ENCODE measurements at regions not wholly inside any gene's neighbourhood (a gene's known extent, or its start where the extent isn't known, plus 50 kb on each side); places are given as distances from the start of the nearest gene placed in this dataset.
"Not testable (repeated sequence)": the region's sequence is repeated elsewhere in the genome, so short reads cannot be mapped to it uniquely, and the experiment has no call there.

DNA sequence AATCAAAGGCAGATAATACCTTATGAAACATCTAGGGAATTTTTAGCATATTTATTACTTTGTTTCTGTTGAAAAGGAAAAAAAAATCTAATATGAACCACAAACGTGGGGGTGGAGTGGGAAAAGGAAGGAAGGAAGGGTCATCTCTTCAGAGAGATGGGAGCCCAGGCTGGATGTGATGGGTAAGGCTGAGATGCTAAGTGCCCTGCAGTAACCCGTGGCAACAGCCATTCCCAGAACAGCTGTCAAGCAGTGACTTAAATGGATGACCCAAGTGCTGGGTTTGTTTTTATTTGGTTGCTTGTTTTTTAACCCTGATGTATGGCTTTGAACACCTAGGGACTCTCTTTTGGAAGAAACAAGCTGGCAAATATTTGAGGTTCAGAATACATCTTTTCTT lies 50.7 kb upstream of the KLF7 start:
- no peak for DNase-seq (ENCODE audit: low read depth in 2 of 2)

DNA sequence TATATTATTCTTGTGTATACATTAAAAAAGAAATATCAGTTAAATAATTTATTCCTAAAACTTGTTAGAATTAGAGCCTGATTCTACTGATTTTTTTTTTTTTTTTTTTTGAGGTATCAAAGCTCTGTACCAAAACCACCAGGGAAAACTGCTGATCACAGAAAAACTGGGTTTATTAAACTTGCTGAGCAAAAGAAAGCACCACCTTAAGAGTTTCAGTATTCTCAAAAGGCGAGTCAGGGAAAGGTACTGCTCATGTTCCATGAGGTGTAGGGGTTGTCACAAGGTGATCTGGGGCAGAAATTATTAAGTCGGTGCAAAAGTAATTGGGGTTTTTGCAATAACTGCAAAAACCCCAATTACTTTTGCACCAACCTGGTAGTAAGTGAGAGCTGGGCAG lies 51.7 kb upstream of the KLF7 start:
- no peak for DNase-seq (ENCODE audit: low read depth in 2 of 2)

DNA sequence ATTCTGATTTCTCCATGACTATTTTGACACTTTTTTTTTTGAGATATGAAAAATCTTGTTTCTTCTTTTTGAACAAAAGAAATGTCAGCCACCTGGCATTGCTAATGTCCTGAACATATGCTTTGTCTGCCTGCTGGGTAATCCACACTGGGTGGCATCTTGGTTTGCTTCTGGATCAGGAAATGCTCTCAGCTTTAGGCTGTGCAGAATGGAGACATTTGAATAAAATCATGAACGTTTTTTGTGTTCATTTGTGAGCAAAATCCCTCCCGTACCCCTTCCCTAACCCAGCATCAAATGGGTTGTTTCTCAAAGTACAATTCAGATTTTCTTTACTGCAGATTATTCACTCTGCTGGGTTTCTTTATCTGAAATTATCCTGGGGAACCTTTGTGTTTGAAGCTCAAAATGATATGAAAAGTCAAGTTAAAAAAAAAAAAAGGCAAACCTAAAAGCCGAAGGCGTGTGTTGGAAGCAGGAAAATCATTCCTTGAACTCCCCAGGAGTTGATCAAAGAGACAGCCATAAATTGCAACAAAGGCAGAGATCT lies 53.4 kb upstream of the KLF7 start:
- DNase-seq (ENCODE audit: low read depth in 2 of 2) = no peak

DNA sequence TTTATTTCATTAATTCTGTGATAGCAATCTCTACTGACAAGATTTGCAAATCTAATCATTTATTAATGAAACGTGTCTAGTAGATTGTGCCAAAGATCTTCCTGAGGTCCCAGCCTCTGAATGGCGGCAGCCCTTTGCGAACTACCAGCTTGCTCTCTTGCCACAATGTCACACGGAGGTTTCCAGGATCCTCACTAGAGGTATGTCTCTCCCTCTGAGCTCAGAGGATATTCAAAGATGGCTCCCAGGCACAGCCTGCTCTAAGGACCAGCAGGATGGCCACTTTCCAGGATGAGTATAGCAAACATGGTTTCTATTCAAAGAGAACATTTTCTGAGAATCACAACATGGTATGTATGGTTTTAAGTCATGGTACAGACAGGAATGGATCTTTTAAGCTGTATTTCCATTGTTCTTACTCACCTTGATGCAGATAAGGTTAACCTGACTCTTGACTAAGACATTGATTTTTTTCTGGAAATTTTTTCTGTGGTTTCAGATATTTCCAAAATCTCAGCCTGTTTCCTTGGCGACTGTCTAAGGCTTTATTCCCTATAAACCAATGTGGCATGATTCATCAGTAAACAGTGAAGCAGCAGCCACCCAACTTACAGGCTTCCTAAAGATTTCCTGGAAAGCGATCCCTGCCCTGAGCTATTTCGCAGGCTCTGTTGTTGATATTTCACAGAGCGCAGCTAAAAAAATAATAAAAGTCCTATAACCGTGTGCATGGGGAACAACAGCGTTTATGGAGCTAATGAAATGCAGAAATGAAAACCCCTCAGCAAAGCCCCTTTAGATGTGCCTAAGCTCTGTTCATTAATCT lies 54.1 kb upstream of the KLF7 start:
- no peak for DNase-seq (ENCODE audit: low read depth in 2 of 2)

DNA sequence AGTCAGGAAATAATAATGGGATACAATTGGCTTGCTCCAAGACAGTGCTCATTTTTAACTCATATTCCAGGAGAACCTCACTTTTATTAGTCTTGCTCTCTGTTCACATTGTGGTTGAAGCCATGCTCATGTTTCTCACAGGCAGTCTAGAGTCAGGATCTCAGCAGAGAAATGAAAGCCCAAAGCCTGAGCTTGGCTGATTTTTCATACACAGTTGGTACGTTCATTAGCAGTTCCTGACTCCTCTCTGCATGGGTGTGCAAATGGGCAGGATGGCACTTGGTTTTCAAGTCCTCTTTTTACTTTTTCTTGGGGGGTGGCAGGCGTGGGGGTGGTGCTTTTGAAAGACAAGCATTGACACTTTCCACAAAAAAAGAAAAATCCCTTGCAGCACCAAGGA lies 56.0 kb upstream of the KLF7 start:
- DNase-seq (ENCODE audit: low read depth in 2 of 2) = no peak

DNA sequence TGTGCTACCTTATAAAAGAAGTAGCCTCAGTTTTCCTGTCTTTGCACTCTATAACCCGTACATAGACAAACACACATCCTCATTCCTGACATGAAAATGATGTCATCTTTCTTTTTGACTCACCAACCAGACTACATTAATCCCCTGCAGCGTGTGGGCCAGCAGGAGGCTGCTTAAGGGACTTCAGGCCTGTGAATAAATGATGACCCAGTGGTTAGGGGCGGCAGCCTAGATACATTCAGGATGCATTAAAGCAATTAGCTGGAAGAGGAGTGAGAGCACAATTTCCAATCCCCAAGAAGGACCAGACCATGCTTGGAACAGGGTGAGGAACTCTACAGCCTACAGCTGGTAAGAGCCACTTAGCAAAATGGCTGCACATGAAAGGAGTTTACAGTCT lies 57.3 kb upstream of the KLF7 start:
- DNase-seq (ENCODE audit: low read depth in 2 of 2) = no peak

DNA sequence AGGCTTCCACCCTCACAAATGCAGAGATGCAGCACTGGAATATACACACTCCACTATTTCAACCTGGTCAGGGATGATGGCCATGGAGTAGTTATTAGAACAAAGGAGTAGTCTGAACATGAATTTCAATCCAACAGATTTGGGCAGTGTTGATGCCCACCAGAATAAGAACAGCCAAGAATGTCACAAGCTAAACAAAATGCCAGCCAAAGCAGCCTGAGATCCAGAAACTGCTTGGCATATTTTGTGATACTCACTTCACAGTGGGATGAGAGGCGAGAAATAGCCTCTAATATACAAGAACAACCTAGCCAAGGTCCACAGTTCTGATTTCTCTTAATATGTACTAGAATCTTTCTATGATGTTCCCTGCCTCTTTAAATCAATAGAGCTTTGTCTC lies 58.6 kb upstream of the KLF7 start:
- DNase-seq (ENCODE audit: low read depth in 2 of 2) = no peak

DNA sequence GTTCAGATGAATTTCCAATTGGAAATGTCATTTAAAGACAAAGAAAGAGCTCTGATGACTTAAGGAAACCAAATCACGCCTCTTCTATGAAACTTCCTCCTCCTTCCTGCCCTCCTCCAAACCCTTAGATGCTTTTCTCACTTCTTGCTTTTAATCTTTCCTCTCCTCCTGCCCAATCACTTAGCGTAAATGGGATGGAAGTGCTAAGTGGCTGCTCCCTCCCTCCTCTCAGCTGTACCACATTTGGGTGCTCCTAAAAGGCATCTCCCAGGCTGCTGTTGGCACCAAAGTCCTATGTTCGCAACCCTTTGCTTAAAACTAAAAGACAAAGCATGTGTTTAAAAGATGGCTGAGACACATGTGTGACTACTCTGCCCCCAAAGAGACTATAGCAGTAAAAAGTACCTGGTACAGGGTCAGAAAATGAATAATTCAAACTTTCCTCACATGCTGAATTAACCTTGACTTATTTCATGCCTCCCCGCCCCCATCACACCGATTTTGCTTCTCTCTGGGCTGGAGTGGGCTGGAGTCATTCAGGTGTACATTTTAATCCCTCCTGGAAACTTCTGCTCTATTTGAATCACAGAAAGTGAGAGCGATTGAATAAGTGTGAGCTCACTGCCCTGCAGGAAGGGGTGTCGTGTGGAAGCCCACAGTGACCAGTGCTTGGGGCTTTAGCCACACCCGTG lies 59.2 kb upstream of the KLF7 start:
- peak in 1 of 2 donors; percentile 49 for DNase-seq (ENCODE audit: low read depth in 2 of 2)

DNA sequence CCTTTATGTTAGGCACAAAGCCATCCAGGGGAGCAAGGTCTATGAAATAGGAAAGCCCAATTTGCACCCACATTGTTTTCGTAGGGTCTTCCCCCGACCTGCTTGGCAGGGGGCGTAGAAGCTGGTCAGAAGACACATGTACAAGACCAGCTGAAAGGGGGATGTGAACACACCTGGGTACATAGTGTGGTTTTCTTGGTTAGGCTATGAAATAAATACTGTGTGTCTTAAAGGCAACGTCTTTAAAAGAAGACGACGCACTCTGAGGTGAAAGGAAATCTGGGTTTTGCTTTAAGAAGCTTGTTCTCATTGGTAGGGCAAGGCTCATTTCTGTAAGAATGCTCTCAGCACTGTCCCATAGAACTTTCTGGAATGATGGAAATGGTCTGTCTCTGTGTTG lies 60.0 kb upstream of the KLF7 start:
- DNase-seq (ENCODE audit: low read depth in 2 of 2) = no peak

DNA sequence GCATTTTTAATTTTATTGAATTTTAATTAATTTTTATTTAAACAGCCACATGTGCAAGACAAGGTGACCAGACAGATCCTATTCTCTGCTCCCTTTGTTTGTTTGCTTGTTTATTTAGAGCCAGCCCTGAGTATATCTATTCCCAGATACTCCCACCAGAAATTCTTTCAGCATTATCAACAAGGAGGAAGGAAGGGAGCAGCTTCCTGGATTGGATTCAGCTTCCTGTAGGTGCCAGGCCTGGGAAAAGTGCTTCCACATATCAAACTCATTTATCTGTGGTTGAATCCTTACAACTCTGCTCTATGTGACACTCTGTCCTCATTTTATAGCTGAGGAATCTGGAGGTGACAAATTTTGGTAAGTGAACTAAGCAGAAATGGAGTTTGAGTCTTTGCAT lies 60.5 kb upstream of the KLF7 start:
- no peak for DNase-seq (ENCODE audit: low read depth in 2 of 2)

DNA sequence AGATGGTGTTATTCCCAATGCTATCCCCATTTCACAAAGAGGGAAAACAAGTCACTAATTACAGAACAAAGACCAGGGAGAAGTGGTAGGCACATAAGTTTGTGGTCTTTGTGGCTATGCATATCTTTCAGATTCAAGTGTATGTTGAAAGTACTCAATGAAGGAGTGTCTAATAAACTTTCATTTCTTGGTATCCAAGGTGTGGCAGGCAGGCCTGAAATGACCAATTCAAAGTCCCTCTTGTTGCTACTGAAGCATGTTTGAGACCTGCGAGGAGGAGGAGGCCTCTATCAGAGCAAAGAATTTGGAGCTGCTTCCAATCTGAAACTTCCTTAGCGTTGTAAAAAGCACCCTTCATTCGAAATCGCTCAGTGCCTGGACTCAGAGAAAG lies 60.9 kb upstream of the KLF7 start:
- no peak for DNase-seq (ENCODE audit: low read depth in 2 of 2)

DNA sequence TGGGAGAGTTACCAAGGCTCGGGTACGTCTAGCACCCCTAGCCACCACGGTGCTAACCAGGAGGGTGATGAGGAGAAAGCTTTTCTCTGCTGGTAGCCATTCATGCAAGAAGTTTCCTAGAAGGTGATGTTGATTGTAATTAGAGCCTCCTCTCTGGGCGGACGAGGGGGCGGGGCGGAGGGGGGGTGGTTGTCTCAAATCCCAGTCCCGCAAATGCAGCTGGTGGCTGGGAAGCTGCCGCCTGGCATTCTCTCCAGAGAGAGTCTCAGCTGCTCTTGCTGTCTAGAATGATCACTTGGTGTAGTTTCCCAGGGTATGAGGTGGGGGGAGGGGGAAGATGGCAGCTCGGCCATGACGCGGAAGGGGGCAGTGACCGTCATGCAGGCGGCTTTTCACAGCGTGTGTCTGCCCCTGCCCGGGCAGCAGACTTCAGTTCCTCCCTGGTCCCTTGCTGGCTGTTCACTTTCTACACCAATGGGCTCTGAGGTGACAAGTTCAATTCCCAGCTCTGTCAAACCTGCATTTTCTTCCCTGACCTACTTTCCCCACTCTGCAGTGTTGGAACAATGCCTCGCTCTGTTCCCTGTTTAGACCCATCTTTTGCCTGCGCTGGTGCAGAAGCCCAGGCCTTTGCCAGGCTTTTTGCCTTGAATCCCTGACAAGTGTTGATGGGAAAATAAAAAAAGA lies 61.5 kb upstream of the KLF7 start:
- DNase-seq (ENCODE audit: low read depth in 2 of 2) = no peak

DNA sequence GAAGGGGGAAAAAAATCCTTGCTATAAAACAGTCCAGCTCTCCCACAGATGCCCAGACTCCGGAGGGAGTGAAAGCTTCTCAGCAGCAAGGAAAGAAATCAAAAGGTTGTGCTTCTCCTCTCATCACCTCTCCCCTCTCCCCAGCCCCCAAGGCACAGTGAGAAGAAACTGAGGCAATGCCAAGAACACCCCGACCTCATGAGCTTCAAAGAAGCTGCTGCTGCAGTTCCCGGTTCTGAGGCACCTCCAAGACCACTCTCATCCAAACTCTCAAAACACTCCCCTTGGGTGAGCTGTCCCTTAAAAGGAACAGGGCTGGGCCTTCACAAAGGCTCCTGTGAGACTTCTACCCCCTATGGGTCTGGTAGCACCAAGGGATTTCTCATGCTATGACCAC lies 62.0 kb upstream of the KLF7 start:
- DNase-seq (ENCODE audit: low read depth in 2 of 2) = no peak

DNA sequence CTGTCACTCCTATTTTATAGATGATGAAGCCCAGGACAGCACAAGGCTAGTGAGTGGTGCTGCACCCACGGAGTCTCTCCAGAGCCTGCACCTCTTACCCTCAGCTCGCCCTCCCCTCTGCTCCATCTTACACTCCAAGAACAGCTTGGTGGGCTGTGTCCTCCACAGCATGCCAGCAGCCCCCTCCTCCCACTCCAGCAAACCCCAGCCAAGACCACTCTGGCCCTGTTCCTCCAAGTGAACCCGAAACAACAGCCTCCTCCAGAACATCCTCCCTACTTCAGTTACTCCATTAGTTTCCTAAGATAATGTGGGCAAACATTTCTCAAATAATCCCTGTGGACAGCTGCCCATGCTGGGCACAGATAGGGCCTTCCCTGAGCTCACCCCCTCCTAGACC lies 62.7 kb upstream of the KLF7 start:
- DNase-seq (ENCODE audit: low read depth in 2 of 2) = no peak

DNA sequence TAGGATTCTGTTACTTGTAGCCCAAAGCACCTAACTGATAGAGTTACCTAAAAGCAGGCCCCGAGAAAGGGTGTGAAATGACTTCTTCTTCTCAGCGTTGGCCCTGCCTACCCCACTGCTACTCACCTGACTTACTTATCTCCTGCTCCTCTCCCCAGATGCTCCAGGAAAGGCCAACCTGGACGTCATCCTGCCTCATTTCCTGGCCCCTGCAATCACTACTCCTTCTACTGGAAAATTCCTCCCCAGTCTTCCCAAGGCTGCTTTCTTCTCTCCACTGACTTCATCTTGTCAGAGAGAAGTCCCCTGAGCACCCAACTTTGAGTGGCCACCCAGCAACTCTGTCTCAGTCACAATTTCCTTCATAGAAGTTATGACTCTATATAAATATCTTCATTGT lies 63.4 kb upstream of the KLF7 start:
- DNase-seq (ENCODE audit: low read depth in 2 of 2) = no peak

DNA sequence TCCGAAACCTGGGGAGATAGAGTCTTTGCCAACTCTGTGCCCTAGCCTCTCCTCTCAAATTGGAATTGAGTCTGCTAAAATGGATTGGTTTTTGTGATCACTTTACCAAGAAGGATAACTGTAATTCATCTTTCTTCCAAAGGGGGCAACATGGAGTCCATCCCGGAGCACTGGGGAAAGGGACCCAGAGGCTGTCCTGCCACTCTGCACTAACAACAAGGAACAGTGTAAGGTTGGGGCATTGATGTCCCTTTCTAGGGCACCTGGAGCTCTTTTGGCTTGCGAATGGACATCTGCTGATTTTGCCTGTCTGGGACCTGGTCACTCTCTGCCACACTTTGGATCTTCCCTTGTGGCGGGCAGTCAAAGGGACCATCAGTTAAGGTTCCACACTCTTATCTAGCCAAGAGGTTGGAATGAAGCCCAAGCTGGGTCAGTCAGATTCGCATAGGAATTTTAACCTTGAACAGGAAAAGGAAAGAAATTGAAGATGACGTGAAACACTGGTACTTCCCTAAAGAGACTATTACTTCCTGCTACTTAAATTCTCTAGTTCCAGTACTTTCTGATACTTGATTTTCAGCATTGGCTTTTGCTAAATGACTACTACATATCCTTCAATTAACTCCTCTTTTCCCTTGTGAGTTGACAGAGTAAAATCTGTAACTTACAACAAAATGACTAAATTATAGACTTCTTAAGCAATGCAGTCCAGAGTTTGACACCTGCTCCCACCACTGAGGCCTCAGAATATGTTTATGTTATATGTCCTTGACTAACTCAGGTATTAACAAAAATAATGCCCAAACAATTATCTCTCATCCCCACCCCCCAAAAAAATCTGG lies 64.7 kb upstream of the KLF7 start:
- no peak for DNase-seq (ENCODE audit: low read depth in 2 of 2)

DNA sequence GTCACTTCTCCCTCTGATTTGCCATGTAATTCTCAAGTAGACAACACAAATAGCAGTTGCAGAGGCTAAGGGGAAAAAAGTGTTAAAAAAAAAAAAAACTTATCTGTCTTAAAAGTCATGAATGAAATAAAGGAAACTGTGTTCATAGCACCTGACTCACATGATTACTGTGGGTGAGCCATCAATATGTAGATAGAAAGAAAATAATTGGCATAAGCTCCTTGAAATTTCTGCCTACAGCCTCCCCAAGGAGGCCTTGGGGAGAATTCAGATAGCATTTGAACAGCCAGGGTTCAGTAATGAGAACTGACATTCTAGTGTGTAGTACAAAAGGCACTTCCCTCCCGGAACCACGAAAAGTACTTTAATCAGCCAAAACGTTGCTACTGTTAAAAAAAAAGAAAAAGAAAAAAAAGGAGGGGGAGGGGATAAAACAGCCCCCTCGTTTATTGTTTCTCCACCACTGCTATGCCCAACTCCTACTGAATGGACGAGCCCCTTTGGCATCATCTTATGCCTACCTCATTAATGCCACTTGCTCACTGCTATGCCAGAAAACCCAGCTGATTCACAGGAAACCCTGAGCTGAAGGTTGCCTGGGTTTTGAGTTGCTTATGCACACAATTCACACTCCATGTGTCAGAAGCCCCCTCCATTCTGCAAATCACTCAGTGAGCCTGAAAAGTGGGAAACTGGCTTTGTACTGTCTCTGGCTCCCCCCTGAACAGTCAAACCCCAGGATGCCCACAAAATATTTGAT lies 65.5 kb upstream of the KLF7 start:
- no peak for DNase-seq (ENCODE audit: low read depth in 2 of 2)

DNA sequence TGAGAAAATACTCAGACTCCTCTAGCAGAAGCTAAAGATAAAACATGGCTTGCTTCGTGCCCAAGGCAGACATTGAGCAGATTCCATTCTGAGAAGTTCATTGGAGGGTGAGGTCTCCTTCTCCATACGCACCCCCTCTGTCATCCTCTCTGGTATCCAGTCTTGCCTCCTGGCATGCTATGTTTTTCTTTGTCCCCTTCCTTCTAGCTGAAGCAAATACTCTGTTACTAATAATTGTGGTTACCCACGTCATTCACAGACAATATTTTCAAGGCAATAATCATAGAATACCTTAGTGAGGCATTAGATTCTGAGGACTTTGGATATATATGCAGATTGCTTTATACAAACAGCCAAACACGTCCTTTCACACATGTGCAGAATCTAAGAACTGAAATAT lies 66.2 kb upstream of the KLF7 start:
- no peak for DNase-seq (ENCODE audit: low read depth in 2 of 2)

DNA sequence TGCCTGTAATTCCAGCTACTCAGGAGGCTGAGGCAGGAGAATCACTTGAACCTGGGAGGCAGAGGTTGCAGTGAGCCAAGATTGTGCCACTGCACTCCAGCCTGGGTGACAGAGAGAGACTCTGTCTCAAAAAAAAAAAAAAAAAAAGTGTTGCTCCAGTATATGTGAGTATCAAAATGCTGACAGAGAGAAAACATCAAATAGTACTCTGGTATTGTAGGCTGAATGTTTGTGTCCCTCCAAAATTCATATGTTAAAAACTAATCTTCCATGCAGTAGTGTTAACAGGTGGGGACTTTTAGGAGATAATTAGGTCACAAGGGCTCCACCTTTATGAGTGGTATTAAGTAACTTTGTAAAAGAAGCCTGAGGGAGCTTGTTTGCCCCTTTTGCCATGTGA lies 67.4 kb upstream of the KLF7 start:
- not testable (repeated sequence) for DNase-seq (ENCODE audit: low read depth in 2 of 2)

DNA sequence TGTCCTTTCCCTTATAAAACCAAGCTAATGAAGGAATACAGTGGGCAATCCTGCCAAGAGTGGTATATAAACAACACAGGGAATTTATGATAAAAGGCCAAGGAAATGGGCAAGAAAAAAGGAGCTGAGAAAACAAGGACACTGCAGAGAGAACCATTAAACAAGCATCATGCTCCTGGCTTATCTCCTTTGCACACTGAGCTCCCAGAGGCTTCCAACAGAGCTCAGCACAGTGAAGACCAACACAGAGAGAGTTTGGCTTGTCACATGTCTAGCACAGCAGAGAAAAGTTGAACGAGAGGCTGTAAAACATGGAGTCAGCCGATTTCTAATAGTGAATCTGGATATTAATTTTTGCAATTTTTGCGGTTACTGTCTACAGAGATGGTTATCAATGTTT lies 68.0 kb upstream of the KLF7 start:
- no peak for DNase-seq (ENCODE audit: low read depth in 2 of 2)

DNA sequence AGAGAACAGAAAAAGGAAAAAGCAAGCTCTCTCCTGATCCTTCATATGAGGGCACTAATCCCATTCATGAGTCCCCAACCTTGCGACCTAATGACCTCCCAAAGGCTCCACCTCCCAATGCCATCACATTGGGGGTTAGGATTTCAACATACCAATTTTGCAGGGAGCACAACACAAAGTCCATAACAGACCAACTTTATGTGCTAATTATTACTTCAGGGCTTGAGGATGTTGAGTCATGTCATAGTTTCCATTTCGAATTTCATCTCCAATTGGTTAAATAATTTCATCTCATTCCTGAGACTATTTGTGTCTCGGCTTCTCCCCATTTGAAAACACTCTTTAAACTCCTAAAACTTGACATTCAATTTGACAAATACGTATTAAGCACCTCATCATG lies 69.9 kb upstream of the KLF7 start:
- DNase-seq (ENCODE audit: low read depth in 2 of 2) = no peak

All from stimulated activated CD4-positive, alpha-beta T cell treated with anti-CD3 and anti-CD28 coated beads, Interleukin-1b, Interleukin-23, amount 100 ng/mL, for 4 hours (primary cell).